ENCODE measurements at regions not wholly inside any gene's neighbourhood (a gene's known extent, or its start where the extent isn't known, plus 50 kb on each side); places are given as distances from the start of the nearest gene placed in this dataset.

- no peak for DNase-seq (ENCODE audit: low read depth in 2 of 2)
Measured at GRCh38 chr17:65477600-65477999, 83.8 kb downstream of the AXIN2 start.

- DNase-seq (ENCODE audit: low read depth in 2 of 2): no peak
Measured at GRCh38 chr17:65474660-65475059, 86.8 kb downstream of the AXIN2 start.

- DNase-seq (ENCODE audit: low read depth in 2 of 2): no peak
Measured at GRCh38 chr17:65473985-65474384, 87.5 kb downstream of the AXIN2 start.

- no peak for DNase-seq (ENCODE audit: low read depth in 2 of 2)
Measured at GRCh38 chr17:65473363-65473762, 88.1 kb downstream of the AXIN2 start.

DNA sequence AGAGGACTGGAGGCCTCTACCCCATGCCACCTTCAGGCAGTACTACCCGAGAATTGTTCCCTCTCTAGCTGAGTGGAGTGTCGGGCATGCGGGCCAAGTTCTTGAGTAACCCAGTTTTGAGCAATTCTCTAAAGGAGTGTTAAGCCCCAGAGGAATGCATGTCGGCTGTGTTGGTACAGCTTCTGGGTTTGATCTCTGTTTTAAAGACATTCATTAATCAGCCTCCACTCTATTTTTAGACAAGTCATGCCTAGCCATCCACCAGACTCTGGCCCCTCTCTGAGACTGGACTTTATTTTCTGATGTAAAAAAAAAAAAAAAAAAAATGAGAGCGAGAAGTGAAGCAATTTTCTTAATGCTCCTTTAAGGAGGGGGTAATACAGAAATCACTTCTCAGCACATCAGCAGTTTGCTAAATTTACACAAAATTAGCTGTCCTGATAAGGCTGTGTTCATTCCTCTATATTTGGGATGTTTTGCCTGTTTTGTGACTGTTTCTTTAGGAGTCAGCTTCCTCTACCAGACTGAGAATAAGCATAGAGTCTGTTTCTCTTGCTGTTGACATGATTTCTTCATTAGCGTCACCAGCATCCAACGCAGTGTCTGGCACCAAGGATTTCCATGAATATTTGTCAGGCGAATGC, 88.7 kb downstream of the AXIN2 start:
- DNase-seq (ENCODE audit: low read depth in 2 of 2): no peak

- DNase-seq (ENCODE audit: low read depth in 2 of 2): no peak
Measured at GRCh38 chr17:65470783-65471182, 90.7 kb downstream of the AXIN2 start.

DNA sequence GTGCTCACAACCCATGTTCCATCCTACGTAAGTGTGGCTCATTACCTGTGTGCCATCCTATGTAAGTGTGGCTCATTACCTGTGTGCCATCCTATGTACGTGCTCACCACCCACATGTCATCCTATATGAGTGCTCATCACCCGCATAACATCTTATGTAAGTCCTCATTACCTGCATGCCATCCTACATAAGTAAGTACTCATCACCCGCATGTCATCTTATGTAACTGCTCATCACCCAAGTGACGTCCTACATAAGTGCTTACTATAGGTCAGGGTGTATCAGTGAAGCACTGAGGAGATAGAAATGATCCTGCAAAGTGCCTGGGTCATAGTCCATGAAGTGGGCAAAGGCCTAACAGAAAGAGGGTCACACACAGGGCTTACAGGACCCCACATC, 93.1 kb downstream of the AXIN2 start:
- no peak for DNase-seq (ENCODE audit: low read depth in 2 of 2)

DNA sequence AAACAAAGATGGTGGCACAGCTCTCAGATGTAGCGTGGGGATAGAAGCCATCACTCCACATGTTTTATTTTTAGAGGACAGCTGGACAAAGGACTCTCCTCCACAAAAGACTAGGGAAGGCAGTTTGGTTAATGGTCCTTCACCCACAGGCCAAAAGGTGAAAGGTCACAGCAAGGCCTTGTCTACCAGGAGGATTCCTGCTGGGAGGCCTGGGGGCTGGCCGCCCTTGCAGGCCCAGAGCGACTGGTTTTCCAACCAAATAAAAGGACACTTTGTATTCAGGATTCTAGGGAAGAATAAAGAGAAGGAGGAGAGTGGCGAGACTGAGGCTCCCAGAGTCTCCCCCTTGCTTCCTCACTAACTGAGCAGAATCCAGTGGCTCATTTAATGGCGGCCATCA, 94.3 kb downstream of the AXIN2 start:
- DNase-seq (ENCODE audit: low read depth in 2 of 2): no peak

DNA sequence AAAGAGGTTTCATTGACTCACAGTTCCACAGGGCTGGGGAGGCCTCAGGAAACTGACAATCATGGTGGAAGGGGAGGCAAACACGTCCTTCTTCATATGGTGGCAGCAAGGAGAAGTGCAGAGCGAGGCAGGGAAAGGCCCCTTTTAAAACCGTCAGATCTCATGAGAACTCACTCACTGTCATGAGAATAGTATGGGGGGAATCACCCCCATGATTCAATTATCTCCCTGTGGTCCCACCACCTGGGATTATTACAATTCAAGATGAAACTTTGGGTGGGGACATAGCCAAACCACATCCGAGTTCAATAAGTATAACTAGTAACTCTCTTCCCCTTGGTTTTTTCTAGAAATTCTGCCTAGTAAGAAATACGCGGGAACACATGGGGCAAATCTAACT, 94.9 kb downstream of the AXIN2 start:
- DNase-seq (ENCODE audit: low read depth in 2 of 2): no peak

- no peak for DNase-seq (ENCODE audit: low read depth in 2 of 2)
Measured at GRCh38 chr17:65463242-65463641, 98.2 kb downstream of the AXIN2 start.

DNA sequence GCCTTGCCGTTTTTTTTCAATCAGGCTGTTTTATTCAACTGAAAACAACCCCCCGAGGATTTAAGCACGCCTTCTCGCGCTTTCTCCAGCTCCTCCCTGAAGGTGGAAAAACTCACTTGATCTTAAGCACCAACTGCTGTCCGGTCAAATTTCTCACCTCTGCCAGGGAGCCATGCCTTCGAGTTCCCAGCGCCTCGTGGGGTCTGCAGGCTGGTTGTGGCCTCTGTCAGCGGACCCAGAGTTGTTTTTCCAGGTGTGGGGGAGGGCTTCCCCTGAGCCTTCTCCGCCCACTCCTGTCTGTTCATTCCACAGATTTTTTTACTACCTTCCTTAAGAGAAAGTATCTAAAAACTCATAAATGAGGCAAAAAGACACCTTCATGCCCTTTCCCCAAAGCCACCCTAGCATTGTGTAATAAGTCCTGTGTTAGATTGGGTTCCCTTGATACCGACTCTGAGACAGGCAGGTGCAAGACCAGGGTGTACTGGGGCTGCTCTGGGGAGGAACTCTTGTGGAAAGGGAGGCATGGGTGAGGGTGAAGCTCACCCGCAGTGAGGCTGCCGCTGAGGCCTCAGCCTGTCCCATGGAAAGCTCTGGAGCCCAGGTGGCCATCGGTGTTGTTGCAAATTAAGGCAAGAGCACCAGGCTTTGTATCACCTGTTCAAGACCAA, 101.6 kb downstream of the AXIN2 start:
- DNase-seq (ENCODE audit: low read depth in 2 of 2): no peak

- no peak for DNase-seq (ENCODE audit: low read depth in 2 of 2)
Measured at GRCh38 chr17:65457635-65458257, 103.7 kb downstream of the AXIN2 start.

- no peak for DNase-seq (ENCODE audit: low read depth in 2 of 2)
Measured at GRCh38 chr17:65457183-65457582, 104.3 kb downstream of the AXIN2 start.

DNA sequence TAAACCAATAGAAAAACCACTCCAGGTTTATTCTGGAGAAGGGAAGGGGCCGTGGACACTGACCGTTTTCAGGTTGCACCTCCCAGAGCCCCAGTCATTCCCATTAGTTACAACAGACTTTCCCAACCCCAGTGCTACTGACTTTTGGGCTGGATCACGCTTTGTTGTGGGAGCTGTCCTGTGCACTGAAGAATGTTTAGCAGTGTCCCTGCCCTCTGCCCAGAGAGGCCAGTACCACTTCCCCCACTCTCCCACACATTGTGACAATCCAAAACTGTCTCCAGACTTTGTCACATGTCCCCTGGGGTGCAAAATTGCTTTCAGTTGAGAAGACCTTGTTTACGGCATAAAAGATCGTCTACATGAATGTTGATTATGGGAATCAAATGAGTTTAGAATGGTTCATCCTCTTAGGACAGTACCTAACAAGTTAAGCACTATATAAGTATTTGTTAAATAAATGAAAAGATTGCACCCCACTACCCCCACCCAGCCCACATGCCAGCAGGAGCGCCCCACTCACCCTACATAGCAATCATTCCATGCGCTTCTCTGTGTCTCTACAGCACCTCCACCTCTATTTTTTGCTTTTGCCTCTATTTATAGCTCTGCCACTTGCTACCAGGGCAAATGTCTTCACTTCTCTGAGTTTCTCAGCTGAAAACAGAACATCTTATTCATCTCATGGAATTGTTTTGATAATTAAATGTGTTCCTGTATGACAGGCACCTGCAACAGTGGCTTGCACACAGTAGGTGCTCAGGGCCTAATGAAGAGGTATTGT, 104.9 kb downstream of the AXIN2 start:
- no peak for DNase-seq (ENCODE audit: low read depth in 2 of 2)

- no peak for DNase-seq (ENCODE audit: low read depth in 2 of 2)
Measured at GRCh38 chr17:65455972-65456343, 105.5 kb downstream of the AXIN2 start.

DNA sequence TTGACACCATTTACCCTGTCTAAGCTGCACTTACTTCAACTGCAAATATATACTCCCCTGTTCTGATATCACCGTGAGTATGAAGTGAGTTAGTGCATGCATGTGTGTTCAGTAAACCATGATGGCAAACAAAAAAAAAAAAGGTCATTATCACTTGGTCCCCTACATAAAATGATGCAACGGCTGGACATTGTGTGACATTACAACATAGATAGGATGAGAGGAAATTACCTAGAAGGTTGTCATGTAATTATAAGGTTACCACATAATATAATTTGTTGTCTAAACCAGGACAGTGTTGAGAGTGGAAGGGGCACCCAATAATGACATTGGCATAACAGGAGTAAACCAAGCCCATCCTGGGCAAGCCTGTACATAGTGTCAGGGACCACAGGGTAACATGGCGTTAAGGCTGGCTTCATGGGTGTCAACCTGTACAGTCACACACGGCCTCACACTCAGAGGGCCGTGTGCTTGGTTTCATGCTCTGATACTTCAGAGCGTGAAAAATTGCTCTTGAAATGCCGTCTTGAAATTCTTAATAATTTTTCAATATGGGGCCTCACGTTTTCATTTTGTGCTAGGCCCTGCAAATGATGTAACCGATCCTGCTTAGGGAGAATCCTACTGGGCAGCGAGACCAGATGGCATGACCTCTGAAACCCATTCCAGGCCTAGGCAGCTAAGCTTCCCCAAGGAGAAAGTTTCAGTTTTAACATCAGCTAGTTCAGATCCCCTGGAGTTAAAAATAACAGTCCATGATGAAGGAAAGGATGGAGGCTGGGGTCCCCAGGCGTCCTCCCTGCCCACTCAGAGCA, 106.1 kb downstream of the AXIN2 start:
- DNase-seq (ENCODE audit: low read depth in 2 of 2): no peak

- no peak for DNase-seq (ENCODE audit: low read depth in 2 of 2)
Measured at GRCh38 chr17:65453204-65453931, 108.1 kb downstream of the AXIN2 start.

- DNase-seq (ENCODE audit: low read depth in 2 of 2): no peak
Measured at GRCh38 chr17:65449495-65449894, 112.0 kb downstream of the AXIN2 start.

GRCh38 chr17:65447823-65448222, 113.6 kb downstream of the AXIN2 start:
- DNase-seq (ENCODE audit: low read depth in 2 of 2): no peak

- DNase-seq (ENCODE audit: low read depth in 2 of 2): no peak
Measured at GRCh38 chr17:65446838-65447526, 114.5 kb downstream of the AXIN2 start.
